Left hindlimb (tissue), 1 donor: ENCODE measurements at regions not wholly inside any gene's neighbourhood (a gene's known extent, or its start where the extent isn't known, plus 50 kb on each side); places are given as distances from the start of the nearest gene placed in this dataset.

Experiments used
- DNase-seq: peaks from one replicate; pipeline ENCODE4 v3.0.0-alpha.2; 2018

GRCh38 chr6:119628691-119629594 lies 279.4 kb upstream of the MAN1A1 start:
- no peak for DNase-seq

GRCh38 chr6:119627908-119628669 lies 278.5 kb upstream of the MAN1A1 start:
- DNase-seq: no peak

DNA sequence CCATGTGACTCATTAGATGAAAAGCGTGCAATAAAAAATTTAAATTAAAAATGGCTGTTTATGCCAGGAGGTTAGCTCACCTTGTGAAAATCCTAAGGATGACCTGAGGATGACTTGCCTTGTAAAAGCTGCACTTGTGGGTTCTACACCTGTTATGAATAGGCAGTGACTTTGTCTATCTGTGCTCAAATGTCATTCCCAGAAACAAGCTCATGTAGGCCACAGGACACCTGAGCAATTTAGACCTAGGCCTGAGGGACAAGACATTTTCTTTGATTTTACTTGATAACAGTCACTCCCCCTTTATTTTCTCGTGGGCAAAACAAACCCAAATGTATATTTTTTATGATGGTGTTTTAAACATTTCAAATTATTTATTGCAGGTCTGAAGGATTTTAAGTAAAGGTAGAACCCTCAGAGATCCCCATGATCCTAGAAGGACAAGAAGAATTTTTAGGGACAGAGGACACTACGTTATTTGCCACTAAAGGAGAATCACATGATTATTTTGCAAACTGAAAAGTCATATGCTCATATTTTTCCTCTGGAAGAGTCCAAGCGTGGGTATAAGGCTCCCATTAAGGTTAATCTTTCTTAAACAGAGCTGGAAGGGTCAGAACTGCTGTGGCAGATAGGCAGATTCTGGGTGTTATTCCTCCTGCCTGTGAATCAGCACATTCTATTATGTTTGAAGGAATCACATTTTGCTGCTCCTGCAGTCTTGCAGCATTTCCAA lies 277.5 kb upstream of the MAN1A1 start:
- no peak for DNase-seq

- DNase-seq: no peak
Observed at GRCh38 chr6:119620846-119621555, 271.4 kb upstream of the MAN1A1 start.

DNA sequence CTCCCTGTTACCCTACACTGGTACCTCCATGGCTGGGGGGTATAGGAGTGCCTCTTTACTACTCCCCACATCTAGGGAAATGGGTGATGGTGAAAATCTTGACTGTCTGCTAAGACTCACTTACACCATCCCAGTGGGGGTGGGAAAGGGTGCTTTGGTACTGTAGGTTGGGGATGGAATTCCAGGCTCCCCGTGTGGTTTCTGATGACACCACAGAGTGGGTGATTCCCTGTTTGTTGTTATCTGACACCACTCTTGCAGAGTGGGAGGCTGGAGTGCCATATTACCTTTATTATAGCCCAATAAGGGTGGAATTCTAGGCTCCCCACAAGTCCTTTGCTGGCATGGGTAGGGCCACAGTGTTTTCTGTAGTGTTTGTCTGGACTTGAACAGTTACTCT lies 264.6 kb upstream of the MAN1A1 start:
- DNase-seq: no peak

GRCh38 chr6:119612911-119613381 lies 263.4 kb upstream of the MAN1A1 start:
- no peak for DNase-seq

DNA sequence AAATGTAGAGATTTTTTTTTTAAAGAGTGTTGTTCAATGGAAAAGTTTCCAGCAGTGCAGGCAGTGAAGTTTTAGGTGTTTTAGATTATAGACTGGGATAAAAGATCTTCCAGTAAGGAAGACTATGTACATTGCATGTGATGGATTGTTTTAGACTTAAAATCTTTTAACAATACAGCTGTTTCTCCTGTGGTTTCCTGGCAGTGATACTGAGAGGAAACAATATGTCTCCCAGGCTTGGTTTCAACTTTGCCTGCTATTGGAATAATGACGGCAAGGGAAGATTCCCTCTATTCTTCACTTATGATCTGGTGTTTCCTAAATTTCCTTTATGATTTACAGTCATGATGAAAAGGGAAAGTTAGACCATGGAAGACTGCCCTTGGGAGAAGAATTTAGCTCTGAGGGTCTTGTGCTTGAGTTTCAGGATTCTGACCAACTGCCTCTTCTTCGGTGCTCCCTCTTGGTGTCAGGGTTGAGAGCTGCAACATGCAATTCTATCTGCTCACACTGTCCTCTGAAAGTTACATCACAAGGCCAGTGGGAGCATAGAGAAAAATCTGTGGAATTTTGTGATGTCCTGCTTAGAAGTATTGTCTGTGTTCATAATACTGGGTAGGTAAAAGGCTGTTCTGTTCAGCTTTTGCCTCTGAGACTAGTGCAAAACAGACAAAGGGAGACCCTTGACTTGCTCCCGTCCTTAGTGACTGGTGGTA lies 262.8 kb upstream of the MAN1A1 start:
- no peak for DNase-seq

DNA sequence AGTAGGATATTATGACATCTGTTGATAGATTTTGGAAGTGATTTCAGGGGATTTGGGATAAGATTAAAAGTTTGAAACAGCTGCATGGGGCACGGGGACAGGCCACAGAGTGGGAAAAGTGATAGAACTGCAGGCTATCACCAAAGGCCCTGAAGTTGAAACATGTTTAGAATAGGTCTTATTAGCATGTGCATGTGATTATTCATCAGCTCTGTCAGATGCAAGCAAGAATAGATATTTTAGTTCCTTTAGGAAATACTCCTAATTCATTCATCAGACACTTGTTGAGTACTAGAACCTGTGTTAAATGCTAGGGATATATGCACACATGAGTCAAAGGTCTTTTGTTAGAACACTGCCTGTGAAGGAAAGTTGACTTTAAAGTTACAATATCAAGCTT lies 261.2 kb upstream of the MAN1A1 start:
- no peak for DNase-seq

- DNase-seq: no peak
Observed at GRCh38 chr6:119610265-119610664, 260.7 kb upstream of the MAN1A1 start.

DNA sequence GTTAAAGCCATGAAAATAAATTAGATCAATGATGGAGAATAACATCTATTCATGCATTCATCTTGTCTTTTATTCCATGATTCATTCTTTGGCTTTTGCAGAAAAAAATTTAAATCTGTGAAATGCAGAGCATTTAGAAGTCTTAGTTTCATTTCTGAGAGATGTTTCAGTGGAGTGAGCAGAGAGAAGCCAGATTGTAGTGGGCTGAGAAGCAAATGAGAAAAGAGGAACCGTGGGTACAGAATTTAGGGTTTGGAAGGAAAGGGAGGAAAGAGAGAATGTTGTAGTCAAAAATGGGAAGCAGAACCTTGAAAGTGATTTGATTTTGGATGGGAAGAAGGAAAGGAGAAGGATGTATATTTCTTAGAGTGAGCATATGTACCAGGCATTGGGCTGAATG lies 260.3 kb upstream of the MAN1A1 start:
- no peak for DNase-seq

DNA sequence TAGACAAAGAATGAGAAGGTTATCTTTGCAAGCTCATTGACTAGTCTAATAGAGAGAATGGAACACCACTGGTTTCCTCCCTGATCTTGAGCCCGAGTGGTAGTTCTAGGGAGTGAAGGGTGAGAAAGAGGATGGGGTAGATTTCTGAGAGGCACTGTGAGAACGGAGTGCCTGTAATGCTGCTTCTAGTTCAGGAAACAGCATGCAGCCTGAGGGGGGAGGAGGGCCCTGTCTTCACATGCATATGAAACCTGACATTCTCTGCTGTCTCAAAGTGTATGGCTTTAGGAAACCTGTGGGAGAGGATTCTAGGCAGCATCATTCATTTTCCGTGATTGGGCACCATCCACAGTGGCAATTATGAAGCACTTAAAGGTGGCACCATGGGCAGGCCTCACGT lies 259.4 kb upstream of the MAN1A1 start:
- DNase-seq: no peak

GRCh38 chr6:119604124-119604523 lies 254.6 kb upstream of the MAN1A1 start:
- no peak for DNase-seq

DNA sequence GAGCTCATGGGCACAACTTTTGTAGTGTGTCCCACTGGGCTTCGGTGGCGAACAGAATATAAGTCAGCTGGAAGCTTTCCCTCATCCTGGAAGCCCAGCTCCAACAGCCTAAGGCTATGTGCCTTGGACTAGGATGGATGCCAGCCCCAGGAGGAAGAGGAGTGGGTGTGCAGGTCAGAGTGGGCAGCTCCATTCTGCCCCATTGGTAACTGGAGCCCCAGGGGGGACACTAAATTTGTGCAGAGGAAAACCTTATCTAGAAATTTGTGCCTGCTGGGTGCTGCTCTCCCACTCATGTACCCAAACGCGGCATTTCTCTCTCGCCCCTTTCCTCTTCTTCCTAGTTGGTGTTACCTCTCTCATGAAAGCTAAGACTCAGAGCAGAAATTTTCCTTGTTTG lies 253.9 kb upstream of the MAN1A1 start:
- DNase-seq: no peak

DNA sequence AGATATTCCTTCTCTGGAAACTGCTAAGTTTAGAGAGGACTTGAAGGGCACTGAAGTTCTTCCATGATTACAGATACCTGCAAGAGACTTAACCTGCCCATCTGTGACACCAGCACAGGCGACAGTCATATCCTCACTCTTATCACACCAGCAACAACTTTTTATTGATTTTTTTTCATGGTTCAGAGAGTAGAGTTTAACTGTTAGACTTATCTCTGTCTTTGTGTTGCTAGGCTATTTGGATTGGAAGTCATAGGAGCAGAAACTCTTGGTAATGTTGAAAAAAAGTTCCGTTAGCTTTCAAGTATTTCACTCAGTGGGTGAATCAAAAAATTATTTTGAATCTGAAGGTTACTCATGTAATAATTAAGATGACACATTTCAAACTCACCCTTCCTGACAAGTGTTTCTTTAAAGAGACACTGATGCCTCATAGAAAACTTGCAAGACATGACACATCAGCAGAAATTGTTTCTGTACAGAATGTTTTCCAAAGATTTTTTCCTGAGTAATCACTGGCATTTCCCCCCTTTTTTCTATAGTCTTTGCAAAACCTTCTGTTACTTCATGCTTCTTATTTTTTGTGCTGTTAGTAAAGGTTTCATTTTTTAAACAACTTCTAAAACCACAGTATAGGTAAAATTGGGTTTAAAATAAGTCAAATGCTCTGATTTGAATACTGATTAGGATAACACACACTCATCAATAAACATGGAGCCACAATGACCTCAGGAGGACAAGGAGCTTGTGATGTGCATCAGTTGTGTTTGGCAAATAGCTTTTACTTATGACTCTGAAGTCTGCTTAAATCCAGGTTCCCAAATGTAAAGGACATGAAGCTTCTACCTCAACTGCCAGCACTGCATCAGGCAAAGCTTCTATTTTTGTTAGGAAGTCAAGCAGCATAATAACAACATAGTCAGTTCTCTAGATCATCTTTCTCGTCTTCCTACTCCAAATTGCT lies 252.9 kb upstream of the MAN1A1 start:
- DNase-seq: no peak

DNA sequence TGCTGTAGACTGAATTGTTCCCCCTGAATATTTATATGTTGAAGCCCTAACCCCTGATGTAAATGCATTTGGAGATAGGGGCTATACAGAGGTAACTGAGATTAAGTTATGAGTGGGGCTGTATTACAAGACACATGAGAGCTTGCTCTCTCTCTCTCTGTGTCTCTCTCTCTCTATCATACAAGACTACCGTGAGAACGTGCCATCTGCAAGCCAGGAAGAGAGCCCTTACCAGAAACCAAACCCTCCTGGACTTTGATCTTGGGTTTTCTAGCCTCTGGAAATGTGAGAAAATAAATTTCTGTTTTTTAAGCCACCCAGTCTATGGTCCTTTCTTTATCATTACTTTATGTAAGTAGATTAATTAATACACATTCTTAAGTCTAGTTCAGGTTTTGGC lies 249.3 kb upstream of the MAN1A1 start:
- no peak for DNase-seq

- no peak for DNase-seq
Observed at GRCh38 chr6:119594907-119595306, 245.3 kb upstream of the MAN1A1 start.

DNA sequence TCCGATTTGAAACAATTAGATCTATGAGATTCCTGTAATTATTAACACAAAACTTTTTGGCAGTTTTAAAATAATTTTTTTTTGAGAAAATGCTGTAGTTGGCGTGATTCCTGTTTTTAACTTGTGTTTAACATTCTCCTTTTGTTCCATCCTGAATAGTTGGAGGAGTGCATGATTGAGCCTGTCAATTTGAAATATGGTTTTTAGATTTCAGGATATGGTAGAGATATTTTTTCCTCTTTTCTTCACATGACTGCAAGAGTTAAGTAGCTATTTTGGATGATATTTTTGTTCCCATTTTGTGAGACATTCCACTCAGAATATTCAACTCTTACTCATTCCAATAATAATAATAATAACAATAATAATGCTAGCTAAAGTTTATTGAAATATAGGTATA lies 241.7 kb upstream of the MAN1A1 start:
- no peak for DNase-seq

DNA sequence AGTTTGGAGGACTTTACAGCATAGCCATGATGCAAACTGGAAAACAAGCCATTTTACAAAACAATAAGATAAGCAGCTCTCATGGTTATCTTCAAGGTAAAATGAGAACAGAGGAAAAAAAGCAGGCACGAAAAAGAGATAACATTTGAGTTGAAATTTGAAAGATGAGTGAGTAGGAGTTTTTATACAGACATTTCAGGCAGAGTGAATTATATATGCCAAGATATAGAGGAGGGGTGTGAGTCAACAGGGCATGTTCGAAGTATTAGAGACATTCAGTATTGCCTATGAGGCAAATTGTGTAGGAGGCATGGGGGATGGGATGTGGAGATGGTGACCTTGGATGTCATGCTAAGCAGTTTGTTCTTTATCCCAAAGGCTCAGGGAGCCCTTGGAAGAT lies 240.5 kb upstream of the MAN1A1 start:
- DNase-seq: no peak

DNA sequence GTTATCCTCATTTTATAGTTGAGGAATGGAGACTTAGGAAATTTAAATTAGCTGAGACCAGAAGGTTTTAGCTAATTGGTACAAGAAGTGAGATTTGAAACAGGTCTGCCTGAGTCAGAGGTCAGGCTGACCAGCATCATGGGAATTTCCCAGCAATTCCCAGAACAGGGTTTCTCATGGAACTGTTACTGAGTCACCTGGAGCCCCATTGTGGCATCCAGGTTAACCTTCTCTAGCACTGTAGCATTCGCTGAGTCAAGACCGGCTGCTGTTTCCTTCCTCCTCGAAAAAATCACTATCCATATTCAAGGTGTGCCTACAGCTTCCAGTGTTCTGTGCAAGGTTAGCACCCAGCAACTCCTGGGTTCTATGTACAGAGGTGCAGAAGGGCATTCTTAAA lies 238.0 kb upstream of the MAN1A1 start:
- no peak for DNase-seq

- DNase-seq: no peak
Observed at GRCh38 chr6:119586250-119586882, 236.8 kb upstream of the MAN1A1 start.
